ENCODE measurements at regions not wholly inside any gene's neighbourhood (a gene's known extent, or its start where the extent isn't known, plus 50 kb on each side); places are given as distances from the start of the nearest gene placed in this dataset.

DNA sequence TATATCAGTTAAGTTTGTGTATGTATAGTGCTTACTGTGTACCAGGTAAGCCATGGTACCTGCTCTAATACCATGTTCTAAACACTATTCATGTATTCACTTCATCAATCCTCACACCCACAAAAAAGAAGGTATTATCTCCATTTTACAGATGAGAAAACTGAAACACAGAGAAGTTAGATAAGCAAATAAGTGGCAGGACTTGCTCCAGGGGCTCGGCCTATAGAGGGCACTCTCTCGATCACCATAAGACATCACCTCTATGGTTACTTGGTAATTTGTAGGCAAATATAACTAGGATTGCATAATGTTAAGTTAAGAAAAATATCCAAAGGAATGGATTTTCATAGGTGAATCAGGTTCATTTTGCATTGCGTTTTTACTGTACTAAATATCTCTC, 118.1 kb upstream of the FN1 start:
- Histone ChIP-seq H3K36me3 (no peaks in the 10 kb centered on the region), H3K4me3 (no peak overlapping the region), H3K4me1 (ENCODE audit: control insufficient read depth in 1 of 2, low read depth in 2 of 2) (no peaks in the 10 kb centered on the region), H3K9me3 (no peaks in the 10 kb centered on the region), H3K27ac (no peak overlapping the region), H3K27me3 (replicated peaks; ENCODE audit: insufficient read depth) (no peaks in the 10 kb centered on the region)
- no peak for DNase-seq (ENCODE audit: low spot score)
- no peak for ATAC-seq (ENCODE audit: insufficient number of reproducible peaks, low FRiP score, low read depth)
- TF ChIP-seq, protein P1, sequence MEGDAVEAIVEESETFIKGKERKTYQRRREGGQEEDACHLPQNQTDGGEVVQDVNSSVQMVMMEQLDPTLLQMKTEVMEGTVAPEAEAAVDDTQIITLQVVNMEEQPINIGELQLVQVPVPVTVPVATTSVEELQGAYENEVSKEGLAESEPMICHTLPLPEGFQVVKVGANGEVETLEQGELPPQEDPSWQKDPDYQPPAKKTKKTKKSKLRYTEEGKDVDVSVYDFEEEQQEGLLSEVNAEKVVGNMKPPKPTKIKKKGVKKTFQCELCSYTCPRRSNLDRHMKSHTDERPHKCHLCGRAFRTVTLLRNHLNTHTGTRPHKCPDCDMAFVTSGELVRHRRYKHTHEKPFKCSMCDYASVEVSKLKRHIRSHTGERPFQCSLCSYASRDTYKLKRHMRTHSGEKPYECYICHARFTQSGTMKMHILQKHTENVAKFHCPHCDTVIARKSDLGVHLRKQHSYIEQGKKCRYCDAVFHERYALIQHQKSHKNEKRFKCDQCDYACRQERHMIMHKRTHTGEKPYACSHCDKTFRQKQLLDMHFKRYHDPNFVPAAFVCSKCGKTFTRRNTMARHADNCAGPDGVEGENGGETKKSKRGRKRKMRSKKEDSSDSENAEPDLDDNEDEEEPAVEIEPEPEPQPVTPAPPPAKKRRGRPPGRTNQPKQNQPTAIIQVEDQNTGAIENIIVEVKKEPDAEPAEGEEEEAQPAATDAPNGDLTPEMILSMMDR (IDR thresholded peaks at IDR 0.05) = no peak

- TF ChIP-seq, protein P1 (IDR thresholded peaks at IDR 0.05) = no peak
- H3K27me3 ChIP-seq (replicated peaks; ENCODE audit: insufficient read depth) = no peaks in the 10 kb centered on the region
- ATAC-seq (ENCODE audit: insufficient number of reproducible peaks, low FRiP score, low read depth) = no peak
- no peaks in the 10 kb centered on the region for H3K36me3 ChIP-seq
- no peak overlapping the region for H3K27ac ChIP-seq
- no peaks in the 10 kb centered on the region for H3K4me1 ChIP-seq (ENCODE audit: control insufficient read depth in 1 of 2, low read depth in 2 of 2)
- H3K4me3 ChIP-seq = no peak overlapping the region
- no peak for DNase-seq (ENCODE audit: low spot score)
- no peaks in the 10 kb centered on the region for H3K9me3 ChIP-seq
Measured at GRCh38 chr2:215552144-215552580, 116.3 kb upstream of the FN1 start.

DNA sequence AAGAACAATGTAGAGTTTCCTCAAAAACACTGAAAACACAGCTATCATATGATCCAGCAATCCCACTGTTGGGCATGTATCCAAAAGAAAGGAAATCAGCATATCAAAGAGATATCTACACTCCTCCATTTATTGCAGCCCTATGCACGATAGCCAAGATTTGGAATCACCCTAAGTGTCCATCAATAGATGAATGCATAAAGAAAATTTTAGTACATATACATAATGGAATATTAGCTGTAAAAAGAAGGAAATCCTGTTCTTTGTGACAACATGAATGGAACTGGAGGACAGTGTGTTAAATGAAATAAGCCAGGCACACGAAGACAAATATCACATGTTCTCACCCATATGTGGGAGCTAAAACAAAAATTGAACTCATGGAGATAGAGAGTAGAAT, 114.5 kb upstream of the FN1 start:
- H3K27ac ChIP-seq = no peak overlapping the region
- H3K4me3 ChIP-seq = no peak overlapping the region
- ATAC-seq (ENCODE audit: insufficient number of reproducible peaks, low FRiP score, low read depth) = no peak
- no peaks in the 10 kb centered on the region for H3K4me1 ChIP-seq (ENCODE audit: control insufficient read depth in 1 of 2, low read depth in 2 of 2)
- no peaks in the 10 kb centered on the region for H3K36me3 ChIP-seq
- H3K9me3 ChIP-seq = no peaks in the 10 kb centered on the region
- no peak for DNase-seq (ENCODE audit: low spot score)
- H3K27me3 ChIP-seq (replicated peaks; ENCODE audit: insufficient read depth) = no peaks in the 10 kb centered on the region
- TF ChIP-seq, protein P1 (IDR thresholded peaks at IDR 0.05) = no peak

DNA sequence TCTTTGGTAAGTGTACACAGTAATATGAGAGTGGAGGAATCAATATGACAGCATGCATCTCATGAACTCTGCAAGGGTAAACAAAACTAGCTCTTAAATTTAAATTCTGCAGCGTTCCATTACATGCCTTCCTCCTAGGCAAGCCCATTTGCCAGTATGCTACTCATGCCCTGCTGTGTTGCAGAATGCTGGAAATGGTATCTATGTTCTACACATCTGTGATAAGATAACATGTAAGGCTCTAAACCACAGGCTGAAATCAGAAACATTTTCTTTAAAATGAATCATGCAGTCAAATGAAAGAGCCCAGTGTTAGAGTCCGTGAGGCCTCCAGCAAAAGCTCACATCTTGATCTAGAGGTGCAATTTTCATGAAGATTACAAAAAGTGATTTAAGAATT, 112.8 kb upstream of the FN1 start:
- Histone ChIP-seq H3K4me3 (no peak overlapping the region), H3K36me3 (no peaks in the 10 kb centered on the region), H3K4me1 (ENCODE audit: control insufficient read depth in 1 of 2, low read depth in 2 of 2) (no peaks in the 10 kb centered on the region), H3K27me3 (replicated peaks; ENCODE audit: insufficient read depth) (no peaks in the 10 kb centered on the region), H3K9me3 (no peaks in the 10 kb centered on the region), H3K27ac (no peak overlapping the region)
- ATAC-seq (ENCODE audit: insufficient number of reproducible peaks, low FRiP score, low read depth) (no peak), DNase-seq (ENCODE audit: low spot score) (no peak)
- TF ChIP-seq, protein P1 (IDR thresholded peaks at IDR 0.05) = no peak

GRCh38 chr2:215542690-215543089, 106.8 kb upstream of the FN1 start:
- no peak for ATAC-seq (ENCODE audit: insufficient number of reproducible peaks, low FRiP score, low read depth)

More at GRCh38 chr2:215542690-215543089, 106.8 kb upstream of the FN1 start:
- Histone ChIP-seq H3K4me1 (ENCODE audit: control insufficient read depth in 1 of 2, low read depth in 2 of 2) (peaks cover 5 to 24% of the 10 kb centered on the region in 2 donors), H3K9me3 (no peaks in the 10 kb centered on the region), H3K36me3 (no peaks in the 10 kb centered on the region), H3K27ac (no peak overlapping the region), H3K4me3 (no peak overlapping the region), H3K27me3 (replicated peaks; ENCODE audit: insufficient read depth) (no peaks in the 10 kb centered on the region)
- TF ChIP-seq, protein P1 (IDR thresholded peaks at IDR 0.05) = no peak
- DNase-seq (ENCODE audit: low spot score) = no peak

Measured in thoracic aorta (tissue), 2 donors.